Left colon (tissue), 2 donors: ENCODE measurements at regions not wholly inside any gene's neighbourhood (a gene's known extent, or its start where the extent isn't known, plus 50 kb on each side); places are given as distances from the start of the nearest gene placed in this dataset.
"Not testable (repeated sequence)": the region's sequence is repeated elsewhere in the genome, so short reads cannot be mapped to it uniquely, and the experiment has no call there.

Experiments used
- ATAC-seq: fragments of 200-7000 bp; cut with Tn5 transposase; one replicate; pipeline ENCODE4 v1.9.1; 2020; ENCODE audit warnings: mild to moderate bottlenecking, moderate library complexity
- DNase-seq, 2 donors: peaks; one replicate each; pipeline ENCODE4 v3.0.0-alpha.2; 2020
- intact Hi-C, 2 donors: fragments of 100-400 bp; cut with DNase I in 1 of 2; cut with micrococcal nuclease in 1 of 2; formaldehyde crosslinking; loops; one replicate each; pipeline versions ENCODE4 v1.11.2 to v1.14.0; 2022; cut with DNase I, micrococcal nuclease
- donor health status: DM: no; HTN: no; CAD: no.
- donor health status: DM: yes; HTN: yes; CAD: no.

- ATAC-seq, result no peak
- no peak for DNase-seq
Observed at GRCh38 chr9:24118190-24118589, 292.1 kb upstream of the ELAVL2 start.

GRCh38 chr9:24096756-24097155 is 270.7 kb upstream of the ELAVL2 start:
- intact Hi-C loops, result no loop called here
- no peak for DNase-seq
- ATAC-seq, result no peak

More at GRCh38 chr9:24118190-24118589, 292.1 kb upstream of the ELAVL2 start:
- intact Hi-C loops, result no loop called here

GRCh38 chr9:24095246-24095645 is 269.2 kb upstream of the ELAVL2 start:
- intact Hi-C loops, result no loop called here
- ATAC-seq, result no peak
- DNase-seq, result no peak

- no peak for DNase-seq
- intact Hi-C loops, result no loop called here
- no peak for ATAC-seq
Observed at GRCh38 chr9:24090566-24090965, 264.5 kb upstream of the ELAVL2 start.

- intact Hi-C loops, result no loop called here
- ATAC-seq (no peak), DNase-seq (no peak)
Observed at GRCh38 chr9:24073666-24074065, 247.6 kb upstream of the ELAVL2 start.

- DNase-seq, result no peak
- ATAC-seq, result no peak
- intact Hi-C loops, result no loop called here
Observed at GRCh38 chr9:24073007-24073592, 247.1 kb upstream of the ELAVL2 start.

- no peak for ATAC-seq
- intact Hi-C loops, result no loop called here
Observed at GRCh38 chr9:24071716-24072115, 245.7 kb upstream of the ELAVL2 start.

GRCh38 chr9:24071091-24071490 is 245.1 kb upstream of the ELAVL2 start:
- ATAC-seq (no peak), DNase-seq (no peak)
- intact Hi-C loops, result no loop called here

More at GRCh38 chr9:24071716-24072115, 245.7 kb upstream of the ELAVL2 start:
- no peak for DNase-seq

- ATAC-seq, DNase-seq, intact Hi-C loops: not testable (repeated sequence)
Observed at GRCh38 chr9:24067107-24067506, 241.1 kb upstream of the ELAVL2 start.

GRCh38 chr9:24059651-24060050 is 233.6 kb upstream of the ELAVL2 start:
- intact Hi-C loops, result no loop called here
- ATAC-seq, result no peak
- no peak for DNase-seq

- intact Hi-C loops, result no loop called here
- DNase-seq, result no peak
- no peak for ATAC-seq
Observed at GRCh38 chr9:24051587-24051986, 225.5 kb upstream of the ELAVL2 start.

GRCh38 chr9:24050239-24050638 is 224.2 kb upstream of the ELAVL2 start:
- intact Hi-C loops, ATAC-seq, DNase-seq: not testable (repeated sequence)

GRCh38 chr9:24045150-24045549 is 219.1 kb upstream of the ELAVL2 start:
- intact Hi-C loops, result no loop called here
- no peak for ATAC-seq
- no peak for DNase-seq

GRCh38 chr9:24044576-24044975 is 218.5 kb upstream of the ELAVL2 start:
- intact Hi-C loops, result no loop called here
- no peak for ATAC-seq
- DNase-seq, result no peak

- DNase-seq (no peak), ATAC-seq (no peak)
- intact Hi-C loops, result no loop called here
Observed at GRCh38 chr9:24041160-24041690, 215.2 kb upstream of the ELAVL2 start.

- DNase-seq, result no peak
- no peak for ATAC-seq
- intact Hi-C loops, result no loop called here
Observed at GRCh38 chr9:24036459-24036858, 210.4 kb upstream of the ELAVL2 start.

- ATAC-seq, result no peak
- no peak for DNase-seq
- intact Hi-C loops, result no loop called here
Observed at GRCh38 chr9:24035816-24036215, 209.8 kb upstream of the ELAVL2 start.

- intact Hi-C loops, result no loop called here
- ATAC-seq (no peak), DNase-seq (no peak)
Observed at GRCh38 chr9:24011881-24012280, 185.8 kb upstream of the ELAVL2 start.

- ATAC-seq, result no peak
- intact Hi-C loops, result no loop called here
Observed at GRCh38 chr9:24011009-24011717, 185.1 kb upstream of the ELAVL2 start.

GRCh38 chr9:24009322-24009721 is 183.3 kb upstream of the ELAVL2 start:
- no peak for ATAC-seq
- no peak for DNase-seq
- intact Hi-C loops, result no loop called here

More at GRCh38 chr9:24011009-24011717, 185.1 kb upstream of the ELAVL2 start:
- DNase-seq, result no peak
